ENCODE measurements at regions not wholly inside any gene's neighbourhood (a gene's known extent, or its start where the extent isn't known, plus 50 kb on each side); places are given as distances from the start of the nearest gene placed in this dataset.

GRCh38 chr1:95179205-95179986 is 54.6 kb upstream of the RWDD3 start:
- no peak for TF ChIP-seq CTCF (IDR thresholded peaks at IDR 0.05)
- DNase-seq = no peak
- H3K27me3 Mint-ChIP-seq (ENCODE audit: insufficient read depth) = peaks cover 11% of the 10 kb centered on the region
- H3K36me3 Mint-ChIP-seq (ENCODE audit: low read depth) = no peaks in the 10 kb centered on the region
- H3K27ac Mint-ChIP-seq = no peak overlapping the region
- H3K9me3 Mint-ChIP-seq = no peaks in the 10 kb centered on the region
- no peak overlapping the region for H3K4me3 Mint-ChIP-seq
- no peaks in the 10 kb centered on the region for H3K4me1 Mint-ChIP-seq (ENCODE audit: low read depth)

DNA sequence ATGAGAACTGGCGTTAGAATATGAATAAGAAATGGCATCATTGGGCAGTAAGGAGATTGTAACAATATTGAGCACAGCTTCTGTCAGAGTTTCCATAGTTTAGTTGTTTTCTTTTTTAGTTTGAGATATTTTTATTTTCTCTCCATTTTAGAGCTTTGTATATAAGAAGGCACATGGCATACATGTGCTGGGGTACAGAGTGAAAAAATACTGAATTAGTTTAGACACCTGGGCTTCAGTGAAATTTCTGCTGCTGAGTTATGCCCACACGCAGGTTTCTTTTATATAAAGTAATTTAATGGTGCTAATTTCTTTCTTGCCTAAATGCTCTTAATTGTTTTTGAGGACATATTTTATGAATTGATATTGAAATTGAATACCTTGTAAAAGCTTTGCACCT is 53.6 kb upstream of the RWDD3 start:
- no peak overlapping the region for H3K27ac Mint-ChIP-seq
- no peak for TF ChIP-seq CTCF (IDR thresholded peaks at IDR 0.05)
- H3K36me3 Mint-ChIP-seq (ENCODE audit: low read depth) = no peaks in the 10 kb centered on the region
- no peak overlapping the region for H3K4me3 Mint-ChIP-seq
- DNase-seq = no peak
- H3K9me3 Mint-ChIP-seq = no peaks in the 10 kb centered on the region
- H3K4me1 Mint-ChIP-seq (ENCODE audit: low read depth) = no peaks in the 10 kb centered on the region
- H3K27me3 Mint-ChIP-seq (ENCODE audit: insufficient read depth) = peaks cover 11% of the 10 kb centered on the region

- Mint-ChIP-seq H3K27ac (no peak overlapping the region), H3K36me3 (ENCODE audit: low read depth) (no peaks in the 10 kb centered on the region), H3K4me1 (ENCODE audit: low read depth) (no peaks in the 10 kb centered on the region), H3K9me3 (no peaks in the 10 kb centered on the region), H3K4me3 (no peak overlapping the region), H3K27me3 (ENCODE audit: insufficient read depth) (peaks cover 11% of the 10 kb centered on the region)
- no peak for TF ChIP-seq CTCF (IDR thresholded peaks at IDR 0.05)
- no peak for DNase-seq
Observed at GRCh38 chr1:95181096-95181495, 52.9 kb upstream of the RWDD3 start.

DNA sequence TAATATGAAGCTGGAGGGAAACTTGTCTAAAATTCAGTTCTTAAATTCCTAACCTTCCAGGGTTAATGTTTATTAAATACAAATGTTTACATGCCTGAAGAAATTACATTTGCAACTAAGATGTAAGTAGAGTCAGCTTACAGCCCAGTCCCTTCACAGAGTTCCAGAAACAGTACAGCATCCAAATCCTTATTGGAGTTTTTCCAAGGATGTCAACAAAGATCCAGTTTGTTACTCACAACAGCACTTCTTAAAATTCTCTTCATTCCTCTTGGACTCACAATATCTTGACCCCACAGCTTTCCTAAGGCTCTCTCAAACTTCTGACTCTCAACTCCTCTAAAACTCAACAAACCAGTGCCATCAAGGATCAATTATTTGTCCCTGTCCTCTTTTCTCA is 50.1 kb upstream of the RWDD3 start:
- Mint-ChIP-seq H3K4me1 (ENCODE audit: low read depth) (no peaks in the 10 kb centered on the region), H3K9me3 (no peaks in the 10 kb centered on the region), H3K36me3 (ENCODE audit: low read depth) (no peaks in the 10 kb centered on the region), H3K4me3 (no peak overlapping the region), H3K27ac (no peak overlapping the region), H3K27me3 (ENCODE audit: insufficient read depth) (peaks cover 7% of the 10 kb centered on the region)
- no peak for DNase-seq
- TF ChIP-seq CTCF (IDR thresholded peaks at IDR 0.05) = no peak

All from HFFc6 (cell line).